ENCODE measurements at regions not wholly inside any gene's neighbourhood (a gene's known extent, or its start where the extent isn't known, plus 50 kb on each side); places are given as distances from the start of the nearest gene placed in this dataset.

DNA sequence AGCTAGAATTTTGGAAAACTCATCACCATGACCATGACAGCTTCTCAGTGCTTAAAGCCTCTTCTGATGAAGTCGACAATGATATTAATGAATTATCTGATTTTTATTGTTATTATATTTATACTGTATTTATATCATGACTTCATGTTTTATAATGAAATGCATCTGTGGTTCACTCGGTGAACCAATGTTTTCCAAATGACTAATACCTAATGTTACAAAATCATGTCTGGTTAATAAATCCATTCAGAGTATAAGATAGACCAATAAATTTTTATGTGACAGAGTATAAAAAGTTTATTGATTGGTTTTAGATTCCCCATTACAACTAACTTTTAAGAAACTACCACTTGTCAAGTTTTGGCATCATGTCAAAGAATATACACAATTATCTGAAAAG, 416.5 kb downstream of the MLLT3 start:
- TF ChIP-seq, protein P1, sequence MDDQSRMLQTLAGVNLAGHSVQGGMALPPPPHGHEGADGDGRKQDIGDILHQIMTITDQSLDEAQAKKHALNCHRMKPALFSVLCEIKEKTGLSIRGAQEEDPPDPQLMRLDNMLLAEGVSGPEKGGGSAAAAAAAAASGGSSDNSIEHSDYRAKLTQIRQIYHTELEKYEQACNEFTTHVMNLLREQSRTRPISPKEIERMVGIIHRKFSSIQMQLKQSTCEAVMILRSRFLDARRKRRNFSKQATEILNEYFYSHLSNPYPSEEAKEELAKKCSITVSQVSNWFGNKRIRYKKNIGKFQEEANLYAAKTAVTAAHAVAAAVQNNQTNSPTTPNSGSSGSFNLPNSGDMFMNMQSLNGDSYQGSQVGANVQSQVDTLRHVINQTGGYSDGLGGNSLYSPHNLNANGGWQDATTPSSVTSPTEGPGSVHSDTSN (CRISPR knock-in tag; IDR thresholded peaks at IDR 0.05): no peak
- TF ChIP-seq, protein P2, sequence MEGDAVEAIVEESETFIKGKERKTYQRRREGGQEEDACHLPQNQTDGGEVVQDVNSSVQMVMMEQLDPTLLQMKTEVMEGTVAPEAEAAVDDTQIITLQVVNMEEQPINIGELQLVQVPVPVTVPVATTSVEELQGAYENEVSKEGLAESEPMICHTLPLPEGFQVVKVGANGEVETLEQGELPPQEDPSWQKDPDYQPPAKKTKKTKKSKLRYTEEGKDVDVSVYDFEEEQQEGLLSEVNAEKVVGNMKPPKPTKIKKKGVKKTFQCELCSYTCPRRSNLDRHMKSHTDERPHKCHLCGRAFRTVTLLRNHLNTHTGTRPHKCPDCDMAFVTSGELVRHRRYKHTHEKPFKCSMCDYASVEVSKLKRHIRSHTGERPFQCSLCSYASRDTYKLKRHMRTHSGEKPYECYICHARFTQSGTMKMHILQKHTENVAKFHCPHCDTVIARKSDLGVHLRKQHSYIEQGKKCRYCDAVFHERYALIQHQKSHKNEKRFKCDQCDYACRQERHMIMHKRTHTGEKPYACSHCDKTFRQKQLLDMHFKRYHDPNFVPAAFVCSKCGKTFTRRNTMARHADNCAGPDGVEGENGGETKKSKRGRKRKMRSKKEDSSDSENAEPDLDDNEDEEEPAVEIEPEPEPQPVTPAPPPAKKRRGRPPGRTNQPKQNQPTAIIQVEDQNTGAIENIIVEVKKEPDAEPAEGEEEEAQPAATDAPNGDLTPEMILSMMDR (tag by site-specific recombination; IDR thresholded peaks at IDR 0.05): no peak
- no peak for TF ChIP-seq ZNF530 (tag by site-specific recombination; IDR thresholded peaks at IDR 0.05; ENCODE audit: low read depth)
- TF ChIP-seq, protein P3, sequence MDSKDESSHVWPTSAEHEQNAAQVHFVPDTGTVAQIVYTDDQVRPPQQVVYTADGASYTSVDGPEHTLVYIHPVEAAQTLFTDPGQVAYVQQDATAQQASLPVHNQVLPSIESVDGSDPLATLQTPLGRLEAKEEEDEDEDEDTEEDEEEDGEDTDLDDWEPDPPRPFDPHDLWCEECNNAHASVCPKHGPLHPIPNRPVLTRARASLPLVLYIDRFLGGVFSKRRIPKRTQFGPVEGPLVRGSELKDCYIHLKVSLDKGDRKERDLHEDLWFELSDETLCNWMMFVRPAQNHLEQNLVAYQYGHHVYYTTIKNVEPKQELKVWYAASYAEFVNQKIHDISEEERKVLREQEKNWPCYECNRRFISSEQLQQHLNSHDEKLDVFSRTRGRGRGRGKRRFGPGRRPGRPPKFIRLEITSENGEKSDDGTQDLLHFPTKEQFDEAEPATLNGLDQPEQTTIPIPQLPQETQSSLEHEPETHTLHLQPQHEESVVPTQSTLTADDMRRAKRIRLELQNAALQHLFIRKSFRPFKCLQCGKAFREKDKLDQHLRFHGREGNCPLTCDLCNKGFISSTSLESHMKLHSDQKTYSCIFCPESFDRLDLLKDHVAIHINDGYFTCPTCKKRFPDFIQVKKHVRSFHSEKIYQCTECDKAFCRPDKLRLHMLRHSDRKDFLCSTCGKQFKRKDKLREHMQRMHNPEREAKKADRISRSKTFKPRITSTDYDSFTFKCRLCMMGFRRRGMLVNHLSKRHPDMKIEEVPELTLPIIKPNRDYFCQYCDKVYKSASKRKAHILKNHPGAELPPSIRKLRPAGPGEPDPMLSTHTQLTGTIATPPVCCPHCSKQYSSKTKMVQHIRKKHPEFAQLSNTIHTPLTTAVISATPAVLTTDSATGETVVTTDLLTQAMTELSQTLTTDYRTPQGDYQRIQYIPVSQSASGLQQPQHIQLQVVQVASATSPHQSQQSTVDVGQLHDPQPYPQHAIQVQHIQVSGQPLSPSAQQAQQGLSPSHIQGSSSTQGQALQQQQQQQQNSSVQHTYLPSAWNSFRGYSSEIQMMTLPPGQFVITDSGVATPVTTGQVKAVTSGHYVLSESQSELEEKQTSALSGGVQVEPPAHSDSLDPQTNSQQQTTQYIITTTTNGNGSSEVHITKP (tag by site-specific recombination; IDR thresholded peaks at IDR 0.05): no peak

Measured in HEK293 (cell line).